ENCODE measurements at regions not wholly inside any gene's neighbourhood (a gene's known extent, or its start where the extent isn't known, plus 50 kb on each side); places are given as distances from the start of the nearest gene placed in this dataset.

DNA sequence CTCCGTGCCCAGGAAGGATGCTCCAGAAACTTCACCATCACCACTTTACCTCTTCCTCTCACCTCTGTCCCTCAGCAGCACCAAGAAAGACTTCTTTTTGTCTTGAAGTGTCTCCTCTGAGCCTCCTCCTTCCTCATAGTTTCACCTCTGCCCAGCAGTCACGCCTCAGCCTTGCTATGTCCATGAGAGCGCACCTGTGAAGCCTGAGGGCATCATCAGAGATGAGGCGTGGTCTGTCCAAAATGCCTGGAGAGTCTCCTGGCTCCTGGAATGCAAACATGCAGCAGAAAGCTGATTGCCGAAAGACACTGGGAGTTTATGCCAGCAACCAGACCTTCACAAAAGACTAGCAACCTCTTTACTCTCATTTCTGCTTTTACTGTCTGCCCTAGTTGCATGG is 336.6 kb downstream of the TEX29 start:
- DNase-seq = no peak
- Mint-ChIP-seq H3K27ac (no peak overlapping the region), H3K9me3 (peaks cover 37% of the 10 kb centered on the region), H3K4me3 (no peak overlapping the region), H3K4me1 (ENCODE audit: low read depth) (no peaks in the 10 kb centered on the region), H3K36me3 (ENCODE audit: low read depth) (peaks cover 5% of the 10 kb centered on the region), H3K27me3 (ENCODE audit: insufficient read depth) (peaks cover 3% of the 10 kb centered on the region)
- TF ChIP-seq CTCF (IDR thresholded peaks at IDR 0.05) = no peak

DNA sequence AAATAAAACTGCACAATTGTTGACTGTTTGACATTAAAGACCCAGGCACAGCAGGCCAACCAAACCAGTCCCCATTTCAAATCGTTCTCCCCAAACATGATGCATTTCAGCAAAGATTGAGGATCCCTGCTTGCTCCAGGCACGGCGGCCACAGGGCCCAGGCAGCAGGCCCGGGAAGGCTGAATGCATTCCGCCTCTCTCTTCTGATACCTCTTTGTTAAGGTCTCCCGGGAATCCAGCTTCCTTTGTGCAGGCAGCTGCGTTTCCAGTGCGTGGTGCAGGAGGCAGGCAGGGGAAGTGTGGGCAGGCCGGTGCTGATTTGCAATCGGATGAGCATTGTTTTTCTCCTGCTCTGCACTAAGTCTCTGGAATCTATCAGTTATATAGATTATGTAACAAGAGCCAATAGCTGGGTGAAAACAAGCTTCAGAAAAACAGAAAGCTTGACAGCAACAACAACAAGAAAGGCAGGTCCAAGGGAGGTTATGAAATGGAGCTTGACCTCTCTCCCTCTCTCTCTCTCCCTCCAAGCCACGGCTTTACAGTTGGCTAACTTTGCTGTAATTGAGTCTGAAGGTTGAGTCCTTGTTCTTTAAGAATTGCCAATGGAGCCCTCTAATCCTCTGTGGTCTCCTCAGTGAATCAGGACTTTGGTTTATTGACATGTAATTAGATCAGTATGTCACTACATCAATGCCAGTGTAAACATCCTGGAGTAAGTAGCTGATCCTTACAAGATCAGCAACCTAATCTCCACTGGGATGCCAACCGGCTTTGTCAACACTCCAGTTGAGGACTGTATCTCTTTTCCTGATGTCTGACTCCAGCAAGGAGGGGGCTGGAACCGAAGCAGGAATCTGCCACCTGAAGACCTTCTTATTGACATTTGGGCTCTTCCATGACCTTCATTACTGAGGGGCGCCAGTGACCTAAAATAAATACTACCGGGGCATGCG is 338.0 kb downstream of the TEX29 start:
- DNase-seq = no peak
- Mint-ChIP-seq H3K36me3 (ENCODE audit: low read depth) (peaks cover 5% of the 10 kb centered on the region), H3K27me3 (ENCODE audit: insufficient read depth) (peaks cover 3% of the 10 kb centered on the region), H3K4me3 (no peak overlapping the region), H3K27ac (no peak overlapping the region), H3K9me3 (peaks cover 44% of the 10 kb centered on the region), H3K4me1 (ENCODE audit: low read depth) (no peaks in the 10 kb centered on the region)
- no peak for TF ChIP-seq CTCF (IDR thresholded peaks at IDR 0.05)

- no peaks in the 10 kb centered on the region for H3K4me1 Mint-ChIP-seq (ENCODE audit: low read depth)
- no peak for TF ChIP-seq CTCF (IDR thresholded peaks at IDR 0.05)
- no peak overlapping the region for H3K27ac Mint-ChIP-seq
- H3K27me3 Mint-ChIP-seq (ENCODE audit: insufficient read depth) = peaks cover 2% of the 10 kb centered on the region
- peaks cover 53% of the 10 kb centered on the region for H3K9me3 Mint-ChIP-seq
- DNase-seq = no peak
- peaks cover 5% of the 10 kb centered on the region for H3K36me3 Mint-ChIP-seq (ENCODE audit: low read depth)
- no peak overlapping the region for H3K4me3 Mint-ChIP-seq
Observed at GRCh38 chr13:111659219-111659775, 338.9 kb downstream of the TEX29 start.

- Mint-ChIP-seq H3K27me3 (ENCODE audit: insufficient read depth) (peaks cover 2% of the 10 kb centered on the region), H3K9me3 (peaks cover 53% of the 10 kb centered on the region), H3K4me3 (no peak overlapping the region), H3K27ac (no peak overlapping the region), H3K4me1 (ENCODE audit: low read depth) (no peaks in the 10 kb centered on the region), H3K36me3 (ENCODE audit: low read depth) (peaks cover 5% of the 10 kb centered on the region)
- TF ChIP-seq CTCF (IDR thresholded peaks at IDR 0.05) = no peak
- DNase-seq = no peak
Observed at GRCh38 chr13:111659842-111660241, 339.4 kb downstream of the TEX29 start.

GRCh38 chr13:111661052-111661451 is 340.6 kb downstream of the TEX29 start:
- no peak overlapping the region for H3K4me3 Mint-ChIP-seq
- H3K4me1 Mint-ChIP-seq (ENCODE audit: low read depth) = no peaks in the 10 kb centered on the region
- H3K36me3 Mint-ChIP-seq (ENCODE audit: low read depth) = peaks cover 5% of the 10 kb centered on the region
- no peak for DNase-seq
- H3K27ac Mint-ChIP-seq = no peak overlapping the region
- H3K27me3 Mint-ChIP-seq (ENCODE audit: insufficient read depth) = peaks cover 2% of the 10 kb centered on the region
- peaks cover 47% of the 10 kb centered on the region for H3K9me3 Mint-ChIP-seq
- no peak for TF ChIP-seq CTCF (IDR thresholded peaks at IDR 0.05)
